GM12872 (cell line): ENCODE measurements at regions not wholly inside any gene's neighbourhood (a gene's known extent, or its start where the extent isn't known, plus 50 kb on each side); places are given as distances from the start of the nearest gene placed in this dataset.

Source experiments
- CTCF ChIP-seq: IDR thresholded peaks from 3 replicates; pipeline ENCODE4 v1.5.1; 2011; ENCODE audit warnings: low read depth, mild to moderate bottlenecking, low read length, moderate library complexity; ENCODE audit not compliant: insufficient read depth

- no peak for TF ChIP-seq CTCF
Measured at GRCh38 chr10:121007264-121007663, 156.1 kb downstream of the WDR11 start.

- no peak for TF ChIP-seq CTCF
Measured at GRCh38 chr10:121015916-121016315, 164.8 kb downstream of the WDR11 start.

- no peak for TF ChIP-seq CTCF
Measured at GRCh38 chr10:121024905-121025584, 173.9 kb downstream of the WDR11 start.

GRCh38 chr10:121025731-121026130 lies 174.6 kb downstream of the WDR11 start:
- no peak for TF ChIP-seq CTCF

- no peak for TF ChIP-seq CTCF
Measured at GRCh38 chr10:121027371-121027770, 176.2 kb downstream of the WDR11 start.

- TF ChIP-seq CTCF = no peak
Measured at GRCh38 chr10:121032460-121032859, 181.3 kb downstream of the WDR11 start.

- TF ChIP-seq CTCF = no peak
Measured at GRCh38 chr10:121033366-121033765, 182.2 kb downstream of the WDR11 start.
